SHP77 treated with DMSO at 0.1 percent for 48 hours (cell line): ENCODE measurements at regions not wholly inside any gene's neighbourhood (a gene's known extent, or its start where the extent isn't known, plus 50 kb on each side); places are given as distances from the start of the nearest gene placed in this dataset.

Experiments used
- DNase-seq: peaks from one replicate; lab custom pipeline; 2025; lab: John Stamatoyannopoulos, UW

GRCh38 chr12:127223011-127223410 lies 1044.0 kb upstream of the TMEM132C start:
- no peak for DNase-seq

GRCh38 chr12:127223731-127224130 lies 1043.2 kb upstream of the TMEM132C start:
- no peak for DNase-seq

GRCh38 chr12:127230843-127231260 lies 1036.1 kb upstream of the TMEM132C start:
- DNase-seq: no peak

GRCh38 chr12:127231371-127231770 lies 1035.6 kb upstream of the TMEM132C start:
- no peak for DNase-seq

- DNase-seq: no peak
Measured at GRCh38 chr12:127233016-127233415, 1034.0 kb upstream of the TMEM132C start.

- no peak for DNase-seq
Measured at GRCh38 chr12:127235761-127236160, 1031.2 kb upstream of the TMEM132C start.

- DNase-seq: no peak
Measured at GRCh38 chr12:127236491-127236890, 1030.5 kb upstream of the TMEM132C start.

- no peak for DNase-seq
Measured at GRCh38 chr12:127237151-127237550, 1029.8 kb upstream of the TMEM132C start.

- no peak for DNase-seq
Measured at GRCh38 chr12:127238107-127238506, 1028.9 kb upstream of the TMEM132C start.

GRCh38 chr12:127239781-127240180 lies 1027.2 kb upstream of the TMEM132C start:
- DNase-seq: no peak

GRCh38 chr12:127240249-127240929 lies 1026.6 kb upstream of the TMEM132C start:
- DNase-seq: no peak

GRCh38 chr12:127241072-127241817 lies 1025.7 kb upstream of the TMEM132C start:
- DNase-seq: no peak

- no peak for DNase-seq
Measured at GRCh38 chr12:127245009-127245408, 1022.0 kb upstream of the TMEM132C start.

- no peak for DNase-seq
Measured at GRCh38 chr12:127245437-127245836, 1021.5 kb upstream of the TMEM132C start.

GRCh38 chr12:127247937-127248336 lies 1019.0 kb upstream of the TMEM132C start:
- DNase-seq: no peak

- DNase-seq: no peak
Measured at GRCh38 chr12:127249428-127249827, 1017.5 kb upstream of the TMEM132C start.

- DNase-seq: no peak
Measured at GRCh38 chr12:127253797-127254327, 1013.1 kb upstream of the TMEM132C start.

GRCh38 chr12:127254420-127254955 lies 1012.5 kb upstream of the TMEM132C start:
- DNase-seq: no peak

- no peak for DNase-seq
Measured at GRCh38 chr12:127257366-127257935, 1009.5 kb upstream of the TMEM132C start.

GRCh38 chr12:127260531-127260930 lies 1006.4 kb upstream of the TMEM132C start:
- no peak for DNase-seq

- no peak for DNase-seq
Measured at GRCh38 chr12:127260999-127261398, 1006.0 kb upstream of the TMEM132C start.

- no peak for DNase-seq
Measured at GRCh38 chr12:127262615-127263014, 1004.4 kb upstream of the TMEM132C start.

GRCh38 chr12:127263621-127264020 lies 1003.3 kb upstream of the TMEM132C start:
- no peak for DNase-seq
